Keratinocyte (primary cell): ENCODE measurements at regions not wholly inside any gene's neighbourhood (a gene's known extent, or its start where the extent isn't known, plus 50 kb on each side); places are given as distances from the start of the nearest gene placed in this dataset.

Source experiments
- DNase-seq: peaks from one replicate; pipeline ENCODE4 v3.0.0-alpha.2; 2011; ENCODE audit warnings: low read depth, missing footprints, low spot score
- FAIRE-seq: peaks from 2 replicates; lab custom pipeline; 2011; peaks lifted over from hg19 to GRCh38; lab: Jason Lieb, UNC
- H2AFZ ChIP-seq: 2 replicates; pipeline ENCODE4 v1.6.0; 2012; ENCODE audit warnings: low read length, control low read depth, inconsistent platforms; ENCODE audit not compliant: control insufficient read depth
- H3K27ac ChIP-seq: 2 replicates; pipeline ENCODE4 v1.5.1; 2011; ENCODE audit warnings: low read length; ENCODE audit not compliant: control insufficient read depth, insufficient read depth
- H3K27me3 ChIP-seq: 3 replicates; pipeline ENCODE4 v1.6.0; 2011; ENCODE audit warnings: low read length; ENCODE audit not compliant: control insufficient read depth, insufficient read depth; ENCODE audit errors: extremely low read depth
- H3K36me3 ChIP-seq, 2 experiments: 2 replicates in 1 of 2; 3 replicates in 1 of 2; pipeline ENCODE4 v1.5.1; 2011; ENCODE audit warnings: low read length in 2 of 2, mild to moderate bottlenecking in 1 of 2; ENCODE audit not compliant: control insufficient read depth in 2 of 2, insufficient read depth in 2 of 2; ENCODE audit errors: extremely low read depth in 1 of 2
- H3K4me1 ChIP-seq: 3 replicates; pipeline ENCODE4 v1.5.1; 2011; ENCODE audit warnings: low read length; ENCODE audit not compliant: control insufficient read depth, insufficient read depth; ENCODE audit errors: extremely low read depth
- H3K4me2 ChIP-seq: 3 replicates; pipeline ENCODE4 v1.6.0; 2011; ENCODE audit warnings: low read depth, low read length; ENCODE audit not compliant: control insufficient read depth, insufficient read depth; ENCODE audit errors: extremely low read depth
- H3K4me3 ChIP-seq, 3 experiments: fragments of 200-600 bp in 1 of 3; sonication (generic) in 1 of 3; 2 replicates in 2 of 3; 3 replicates in 1 of 3; pipeline ENCODE4 v1.5.1; 2011 to 2016; ENCODE audit warnings: low read length in 3 of 3, mild to moderate bottlenecking in 3 of 3, control low read depth in 2 of 3, inconsistent platforms in 1 of 3, low read depth in 1 of 3, mixed read lengths in 1 of 3, mixed run types in 1 of 3, moderate library complexity in 1 of 3; ENCODE audit not compliant: control insufficient read depth in 2 of 3, insufficient read depth in 2 of 3; ENCODE audit errors: extremely low read depth in 1 of 3
- H3K79me2 ChIP-seq: 2 replicates; pipeline ENCODE4 v1.6.0; 2012; ENCODE audit warnings: low read length; ENCODE audit not compliant: control insufficient read depth, insufficient read depth
- H3K9ac ChIP-seq: 3 replicates; pipeline ENCODE4 v1.6.0; 2011; ENCODE audit warnings: low read length; ENCODE audit not compliant: control insufficient read depth, insufficient read depth; ENCODE audit errors: extremely low read depth
- H3K9me1 ChIP-seq: 3 replicates; pipeline ENCODE4 v1.6.0; 2011; ENCODE audit warnings: low read length; ENCODE audit not compliant: control insufficient read depth, insufficient read depth; ENCODE audit errors: extremely low read depth
- H3K9me3 ChIP-seq: 2 replicates; pipeline ENCODE4 v1.5.1; 2012; ENCODE audit warnings: low read depth, low read length; ENCODE audit not compliant: control insufficient read depth
- H4K20me1 ChIP-seq: 3 replicates; pipeline ENCODE4 v1.6.0; 2011; ENCODE audit warnings: low read length; ENCODE audit not compliant: control insufficient read depth, insufficient read depth; ENCODE audit errors: extremely low read depth
- EZH2 ChIP-seq: IDR thresholded peaks from one replicate; pipeline ENCODE4 v1.6.1; 2012; ENCODE audit warnings: inconsistent platforms, mild to moderate bottlenecking, low read length, moderate library complexity
- dilution Hi-C: fragments of 300-500 bp; cut with MboI; formaldehyde crosslinking; loops from one replicate; pipeline ENCODE4 v1.7.0; 2020; ENCODE audit warnings: low sequenced_read_pairs; ENCODE audit not compliant: extremely low pct_ligation_motif_present
- TF ChIP-seq, protein P1 (sequence below), 3 experiments: IDR thresholded peaks in 1 of 3; conservative IDR thresholded peaks in 1 of 3; optimal IDR thresholded peaks in 1 of 3; 2 replicates in 2 of 3; 3 replicates in 1 of 3; pipeline versions ENCODE3 to v1.5.1; 2011; ENCODE audit warnings: low read length in 3 of 3, mild to moderate bottlenecking in 3 of 3, moderate library complexity in 2 of 3, control low read depth in 1 of 3, inconsistent platforms in 1 of 3; ENCODE audit not compliant: insufficient read depth in 2 of 3; ENCODE audit errors: extremely low read depth in 1 of 3

- Histone ChIP-seq H3K27me3 (peaks cover 13% of the 10 kb centered on the region), H3K4me1 (peaks cover 11% of the 10 kb centered on the region), H2AFZ (no peak overlapping the region), H4K20me1 (no peaks in the 10 kb centered on the region), H3K36me3 (no peaks in the 10 kb centered on the region), H3K4me3 (no peak overlapping the region), H3K4me2 (no peak overlapping the region), H3K27ac (no peak overlapping the region), H3K9me3 (no peaks in the 10 kb centered on the region), H3K79me2 (no peaks in the 10 kb centered on the region), H3K9me1 (no peaks in the 10 kb centered on the region), H3K9ac (no peak overlapping the region)
- FAIRE-seq (no peak), DNase-seq (no peak)
- TF ChIP-seq, protein P1, sequence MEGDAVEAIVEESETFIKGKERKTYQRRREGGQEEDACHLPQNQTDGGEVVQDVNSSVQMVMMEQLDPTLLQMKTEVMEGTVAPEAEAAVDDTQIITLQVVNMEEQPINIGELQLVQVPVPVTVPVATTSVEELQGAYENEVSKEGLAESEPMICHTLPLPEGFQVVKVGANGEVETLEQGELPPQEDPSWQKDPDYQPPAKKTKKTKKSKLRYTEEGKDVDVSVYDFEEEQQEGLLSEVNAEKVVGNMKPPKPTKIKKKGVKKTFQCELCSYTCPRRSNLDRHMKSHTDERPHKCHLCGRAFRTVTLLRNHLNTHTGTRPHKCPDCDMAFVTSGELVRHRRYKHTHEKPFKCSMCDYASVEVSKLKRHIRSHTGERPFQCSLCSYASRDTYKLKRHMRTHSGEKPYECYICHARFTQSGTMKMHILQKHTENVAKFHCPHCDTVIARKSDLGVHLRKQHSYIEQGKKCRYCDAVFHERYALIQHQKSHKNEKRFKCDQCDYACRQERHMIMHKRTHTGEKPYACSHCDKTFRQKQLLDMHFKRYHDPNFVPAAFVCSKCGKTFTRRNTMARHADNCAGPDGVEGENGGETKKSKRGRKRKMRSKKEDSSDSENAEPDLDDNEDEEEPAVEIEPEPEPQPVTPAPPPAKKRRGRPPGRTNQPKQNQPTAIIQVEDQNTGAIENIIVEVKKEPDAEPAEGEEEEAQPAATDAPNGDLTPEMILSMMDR (optimal IDR thresholded peaks at IDR 0.05 in 1 of 3, IDR thresholded peaks at IDR 0.05 in 1 of 3, conservative IDR thresholded peaks at IDR 0.05 in 1 of 3; ENCODE audit: extremely low read depth in 1 of 3, insufficient read depth in 2 of 3, low read length in 3 of 3), result no peak
- no peak for TF ChIP-seq EZH2
- dilution Hi-C loops, result no loop called here
These were observed 231.7 kb downstream of the SYK start for GRCh38 chr9:91033270-91033669.

GRCh38 chr9:91033797-91034196 lies 232.2 kb downstream of the SYK start:
- Histone ChIP-seq H3K36me3 (no peaks in the 10 kb centered on the region), H3K27ac (no peak overlapping the region), H3K9ac (no peak overlapping the region), H2AFZ (no peak overlapping the region), H3K4me3 (no peak overlapping the region), H3K4me1 (peaks cover 12% of the 10 kb centered on the region), H3K79me2 (no peaks in the 10 kb centered on the region), H3K4me2 (no peak overlapping the region), H3K9me1 (no peaks in the 10 kb centered on the region), H3K27me3 (peaks cover 13% of the 10 kb centered on the region), H4K20me1 (no peaks in the 10 kb centered on the region), H3K9me3 (no peaks in the 10 kb centered on the region)
- TF ChIP-seq EZH2, result no peak
- TF ChIP-seq, protein P1 (optimal IDR thresholded peaks at IDR 0.05 in 1 of 3, IDR thresholded peaks at IDR 0.05 in 1 of 3, conservative IDR thresholded peaks at IDR 0.05 in 1 of 3; ENCODE audit: extremely low read depth in 1 of 3, insufficient read depth in 2 of 3, low read length in 3 of 3), result peak; percentile 51 to 71 (median 61)
- DNase-seq (no peak), FAIRE-seq (no peak)
- dilution Hi-C loops, result no loop called here
